ENCODE measurements at regions not wholly inside any gene's neighbourhood (a gene's known extent, or its start where the extent isn't known, plus 50 kb on each side); places are given as distances from the start of the nearest gene placed in this dataset.

DNA sequence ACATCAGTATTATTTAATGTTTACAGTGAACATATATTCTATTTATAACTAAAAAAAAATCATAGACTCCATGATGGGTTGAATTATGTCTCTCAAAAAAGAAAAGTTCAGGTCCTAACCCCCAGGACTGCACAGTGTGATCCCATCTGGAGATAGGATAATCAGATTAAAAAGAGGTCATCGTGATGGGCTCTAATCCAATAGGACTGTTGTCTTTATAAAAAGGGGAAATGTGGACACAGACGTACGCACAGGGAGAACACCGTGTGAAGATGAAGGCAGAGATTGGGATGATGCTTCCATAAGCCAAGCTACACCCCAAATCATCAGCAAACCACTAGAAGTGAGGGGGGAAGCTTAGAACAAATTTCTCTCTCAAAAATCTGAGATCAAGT lies 221.4 kb downstream of the SNX18 start:
- no peak for TF ChIP-seq CTCF (conservative IDR thresholded peaks at IDR 0.05; ENCODE audit: low read depth, low read length)
- no peak for TF ChIP-seq EZH2 (IDR thresholded peaks at IDR 0.05; ENCODE audit: low read length, unreplicated experiment)
- no peak for TF ChIP-seq EZH2phosphoT487 (IDR thresholded peaks at IDR 0.05; ENCODE audit: borderline replicate concordance, low read length)
